HepG2 (cell line): ENCODE measurements at regions not wholly inside any gene's neighbourhood (a gene's known extent, or its start where the extent isn't known, plus 50 kb on each side); places are given as distances from the start of the nearest gene placed in this dataset.

Source experiments
- ESRRA ChIP-seq: sonication (generic); formaldehyde crosslinking; IDR thresholded peaks from 2 replicates; pipeline ENCODE4 v1.5.1; 2020; ENCODE audit warnings: mild to moderate bottlenecking, low read depth, missing genetic modification reagents
- ISL2 ChIP-seq: sonication (generic); formaldehyde crosslinking; IDR thresholded peaks from 2 replicates; pipeline ENCODE4 v1.5.0; 2020; ENCODE audit warnings: missing genetic modification reagents
- MXI1 ChIP-seq: IDR thresholded peaks from 3 replicates; pipeline ENCODE4 v1.6.1; 2012; ENCODE audit warnings: low read depth, low read length, inconsistent platforms, borderline replicate concordance
- MYNN ChIP-seq: sonication (generic); formaldehyde crosslinking; IDR thresholded peaks from 2 replicates; pipeline ENCODE4 v1.4.0; 2020; ENCODE audit warnings: mild to moderate bottlenecking, low read depth, missing genetic modification reagents
- NFE2 ChIP-seq: sonication (generic); formaldehyde crosslinking; IDR thresholded peaks from 2 replicates; pipeline ENCODE4 v1.4.0; 2020; ENCODE audit warnings: missing genetic modification reagents
- NFIB ChIP-seq: sonication (generic); formaldehyde crosslinking; IDR thresholded peaks from 2 replicates; pipeline ENCODE4 v1.9.0; 2021; ENCODE audit warnings: missing genetic modification reagents, mild to moderate bottlenecking, borderline replicate concordance
- PRPF4 ChIP-seq: fragments of 200-400 bp; formaldehyde crosslinking; IDR thresholded peaks from 2 replicates; pipeline ENCODE4 v1.6.1; 2016; ENCODE audit warnings: low read length, low read depth; ENCODE audit not compliant: poor library complexity, severe bottlenecking
- TMF1 ChIP-seq: sonication (generic); formaldehyde crosslinking; IDR thresholded peaks from 2 replicates; pipeline ENCODE4 v1.8.1; 2022; ENCODE audit warnings: low read depth, missing genetic modification reagents
- ZNF446 ChIP-seq: sonication (generic); formaldehyde crosslinking; IDR thresholded peaks from 2 replicates; pipeline ENCODE4 v1.5.0; 2020; ENCODE audit warnings: mild to moderate bottlenecking, missing genetic modification reagents
- ZNF484 ChIP-seq: sonication (generic); formaldehyde crosslinking; IDR thresholded peaks from 2 replicates; pipeline ENCODE4 v1.5.1; 2020; ENCODE audit warnings: mild to moderate bottlenecking, low read depth, missing genetic modification reagents, borderline replicate concordance
- ZNF644 ChIP-seq: IDR thresholded peaks from 2 replicates; pipeline ENCODE4 v1.6.1; 2016; ENCODE audit warnings: low read depth
- ZNF709 ChIP-seq: sonication (generic); formaldehyde crosslinking; IDR thresholded peaks from 2 replicates; pipeline ENCODE4 v1.5.0; 2020; ENCODE audit warnings: mild to moderate bottlenecking, missing genetic modification reagents
- ZSCAN31 ChIP-seq: sonication (generic); formaldehyde crosslinking; IDR thresholded peaks from 2 replicates; pipeline ENCODE4 v1.5.0; 2020; ENCODE audit warnings: low read depth, mild to moderate bottlenecking, missing genetic modification reagents
- TF ChIP-seq, protein P1 (sequence below): sonication (generic); formaldehyde crosslinking; IDR thresholded peaks from 2 replicates; pipeline ENCODE4 v1.5.1; 2020; ENCODE audit warnings: mild to moderate bottlenecking, missing genetic modification reagents
- TF ChIP-seq, protein P2 (sequence below), 2 experiments: sonication (generic) in 1 of 2; formaldehyde crosslinking in 1 of 2; IDR thresholded peaks; 2 replicates each; pipeline versions ENCODE4 v1.5.1 to v1.6.1; 2011 to 2020; ENCODE audit warnings: borderline replicate concordance in 1 of 2, low read depth in 1 of 2, low read length in 1 of 2, mild to moderate bottlenecking in 1 of 2, missing genetic modification reagents in 1 of 2, moderate library complexity in 1 of 2
- TF ChIP-seq, protein P3 (sequence below): sonication (generic); formaldehyde crosslinking; IDR thresholded peaks from 2 replicates; pipeline ENCODE4 v1.8.0; 2022; ENCODE audit warnings: mild to moderate bottlenecking, missing genetic modification reagents, moderate library complexity
- TF ChIP-seq, protein P4 (sequence below): sonication (generic); formaldehyde crosslinking; IDR thresholded peaks from 2 replicates; pipeline ENCODE4 v1.4.0; 2020; ENCODE audit warnings: missing genetic modification reagents
- TF ChIP-seq, protein P5 (sequence below): sonication (generic); formaldehyde crosslinking; IDR thresholded peaks from 2 replicates; pipeline ENCODE4 v1.4.0; 2020; ENCODE audit warnings: mild to moderate bottlenecking, missing genetic modification reagents
- TF ChIP-seq, protein P6 (sequence below): sonication (generic); formaldehyde crosslinking; IDR thresholded peaks from 2 replicates; pipeline ENCODE4 v1.4.0; 2020; ENCODE audit warnings: mild to moderate bottlenecking, missing genetic modification reagents

DNA sequence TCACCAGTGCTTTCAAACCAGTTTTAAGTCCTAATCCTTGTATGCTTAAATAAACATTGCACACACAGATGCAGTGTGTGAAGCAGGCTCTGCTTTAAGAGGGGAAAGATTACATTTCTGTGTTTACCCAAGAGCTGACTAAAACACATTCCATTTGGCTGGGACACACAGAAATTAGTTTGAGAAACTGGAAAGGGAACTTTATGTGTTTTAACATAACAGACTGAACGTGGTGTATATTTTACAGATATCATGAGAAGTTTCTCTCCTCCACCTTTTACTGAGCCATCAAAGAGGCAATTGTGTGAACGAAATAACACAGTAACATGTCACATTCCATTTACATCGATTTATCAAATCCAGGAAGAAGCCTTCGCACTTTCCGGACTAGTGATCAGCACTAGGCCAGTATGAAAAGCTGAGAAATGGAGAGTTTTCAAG, 121.8 kb downstream of the MAIP1 start (continued):
- TF ChIP-seq, protein P1, sequence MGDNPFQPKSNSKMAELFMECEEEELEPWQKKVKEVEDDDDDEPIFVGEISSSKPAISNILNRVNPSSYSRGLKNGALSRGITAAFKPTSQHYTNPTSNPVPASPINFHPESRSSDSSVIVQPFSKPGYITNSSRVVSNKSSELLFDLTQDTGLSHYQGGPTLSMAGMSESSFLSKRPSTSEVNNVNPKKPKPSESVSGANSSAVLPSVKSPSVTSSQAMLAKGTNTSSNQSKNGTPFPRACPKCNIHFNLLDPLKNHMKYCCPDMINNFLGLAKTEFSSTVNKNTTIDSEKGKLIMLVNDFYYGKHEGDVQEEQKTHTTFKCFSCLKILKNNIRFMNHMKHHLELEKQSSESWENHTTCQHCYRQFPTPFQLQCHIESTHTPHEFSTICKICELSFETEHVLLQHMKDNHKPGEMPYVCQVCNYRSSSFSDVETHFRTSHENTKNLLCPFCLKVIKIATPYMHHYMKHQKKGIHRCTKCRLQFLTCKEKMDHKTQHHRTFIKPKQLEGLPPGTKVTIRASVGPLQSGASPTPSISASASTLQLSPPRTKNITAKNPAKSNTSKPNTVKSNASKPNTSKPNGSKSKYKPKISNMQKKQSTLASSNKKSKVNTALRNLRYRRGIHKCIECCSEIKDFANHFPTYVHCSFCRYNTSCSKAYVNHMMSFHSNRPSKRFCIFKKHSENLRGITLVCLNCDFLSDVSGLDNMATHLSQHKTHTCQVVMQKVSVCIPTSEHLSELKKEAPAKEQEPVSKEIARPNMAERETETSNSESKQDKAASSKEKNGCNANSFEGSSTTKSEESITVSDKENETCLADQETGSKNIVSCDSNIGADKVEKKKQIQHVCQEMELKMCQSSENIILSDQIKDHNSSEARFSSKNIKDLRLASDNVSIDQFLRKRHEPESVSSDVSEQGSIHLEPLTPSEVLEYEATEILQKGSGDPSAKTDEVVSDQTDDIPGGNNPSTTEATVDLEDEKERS (CRISPR knock-in tag): peak; percentile 42; the same call in 1 of the 2 replicates
- no peak for TF ChIP-seq ZSCAN31 (CRISPR knock-in tag)
- peak; percentile 72; the same call in 1 of the 2 replicates for TF ChIP-seq ZNF644 (CRISPR knock-in tag)
- TF ChIP-seq, protein P2, sequence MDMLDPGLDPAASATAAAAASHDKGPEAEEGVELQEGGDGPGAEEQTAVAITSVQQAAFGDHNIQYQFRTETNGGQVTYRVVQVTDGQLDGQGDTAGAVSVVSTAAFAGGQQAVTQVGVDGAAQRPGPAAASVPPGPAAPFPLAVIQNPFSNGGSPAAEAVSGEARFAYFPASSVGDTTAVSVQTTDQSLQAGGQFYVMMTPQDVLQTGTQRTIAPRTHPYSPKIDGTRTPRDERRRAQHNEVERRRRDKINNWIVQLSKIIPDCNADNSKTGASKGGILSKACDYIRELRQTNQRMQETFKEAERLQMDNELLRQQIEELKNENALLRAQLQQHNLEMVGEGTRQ (IDR thresholded peaks at IDR 0.05; ENCODE audit: low read depth, low read length): no peak
- TF ChIP-seq, protein P2 (CRISPR knock-in tag; IDR thresholded peaks at IDR 0.05; ENCODE audit: borderline replicate concordance): no peak
- TF ChIP-seq ISL2 (CRISPR knock-in tag): peak; percentile 88
- no peak for TF ChIP-seq NFIB (CRISPR knock-in tag)
- TF ChIP-seq MYNN (CRISPR knock-in tag): no peak
- TF ChIP-seq, protein P3, sequence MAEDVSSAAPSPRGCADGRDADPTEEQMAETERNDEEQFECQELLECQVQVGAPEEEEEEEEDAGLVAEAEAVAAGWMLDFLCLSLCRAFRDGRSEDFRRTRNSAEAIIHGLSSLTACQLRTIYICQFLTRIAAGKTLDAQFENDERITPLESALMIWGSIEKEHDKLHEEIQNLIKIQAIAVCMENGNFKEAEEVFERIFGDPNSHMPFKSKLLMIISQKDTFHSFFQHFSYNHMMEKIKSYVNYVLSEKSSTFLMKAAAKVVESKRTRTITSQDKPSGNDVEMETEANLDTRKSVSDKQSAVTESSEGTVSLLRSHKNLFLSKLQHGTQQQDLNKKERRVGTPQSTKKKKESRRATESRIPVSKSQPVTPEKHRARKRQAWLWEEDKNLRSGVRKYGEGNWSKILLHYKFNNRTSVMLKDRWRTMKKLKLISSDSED (CRISPR knock-in tag): no peak
- TF ChIP-seq, protein P4, sequence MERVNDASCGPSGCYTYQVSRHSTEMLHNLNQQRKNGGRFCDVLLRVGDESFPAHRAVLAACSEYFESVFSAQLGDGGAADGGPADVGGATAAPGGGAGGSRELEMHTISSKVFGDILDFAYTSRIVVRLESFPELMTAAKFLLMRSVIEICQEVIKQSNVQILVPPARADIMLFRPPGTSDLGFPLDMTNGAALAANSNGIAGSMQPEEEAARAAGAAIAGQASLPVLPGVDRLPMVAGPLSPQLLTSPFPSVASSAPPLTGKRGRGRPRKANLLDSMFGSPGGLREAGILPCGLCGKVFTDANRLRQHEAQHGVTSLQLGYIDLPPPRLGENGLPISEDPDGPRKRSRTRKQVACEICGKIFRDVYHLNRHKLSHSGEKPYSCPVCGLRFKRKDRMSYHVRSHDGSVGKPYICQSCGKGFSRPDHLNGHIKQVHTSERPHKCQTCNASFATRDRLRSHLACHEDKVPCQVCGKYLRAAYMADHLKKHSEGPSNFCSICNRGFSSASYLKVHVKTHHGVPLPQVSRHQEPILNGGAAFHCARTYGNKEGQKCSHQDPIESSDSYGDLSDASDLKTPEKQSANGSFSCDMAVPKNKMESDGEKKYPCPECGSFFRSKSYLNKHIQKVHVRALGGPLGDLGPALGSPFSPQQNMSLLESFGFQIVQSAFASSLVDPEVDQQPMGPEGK (CRISPR knock-in tag): peak; percentile 48; the same call in 1 of the 2 replicates
- no peak for TF ChIP-seq PRPF4
- TF ChIP-seq ESRRA: 0 out of 2 replicates have a peak, but pooled peaks have one; percentile 29
- TF ChIP-seq ZNF446 (CRISPR knock-in tag): no peak
- no peak for TF ChIP-seq TMF1 (CRISPR knock-in tag)
- TF ChIP-seq, protein P5, sequence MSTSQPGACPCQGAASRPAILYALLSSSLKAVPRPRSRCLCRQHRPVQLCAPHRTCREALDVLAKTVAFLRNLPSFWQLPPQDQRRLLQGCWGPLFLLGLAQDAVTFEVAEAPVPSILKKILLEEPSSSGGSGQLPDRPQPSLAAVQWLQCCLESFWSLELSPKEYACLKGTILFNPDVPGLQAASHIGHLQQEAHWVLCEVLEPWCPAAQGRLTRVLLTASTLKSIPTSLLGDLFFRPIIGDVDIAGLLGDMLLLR (CRISPR knock-in tag): no peak
- TF ChIP-seq NFE2: no peak
- TF ChIP-seq, protein P6, sequence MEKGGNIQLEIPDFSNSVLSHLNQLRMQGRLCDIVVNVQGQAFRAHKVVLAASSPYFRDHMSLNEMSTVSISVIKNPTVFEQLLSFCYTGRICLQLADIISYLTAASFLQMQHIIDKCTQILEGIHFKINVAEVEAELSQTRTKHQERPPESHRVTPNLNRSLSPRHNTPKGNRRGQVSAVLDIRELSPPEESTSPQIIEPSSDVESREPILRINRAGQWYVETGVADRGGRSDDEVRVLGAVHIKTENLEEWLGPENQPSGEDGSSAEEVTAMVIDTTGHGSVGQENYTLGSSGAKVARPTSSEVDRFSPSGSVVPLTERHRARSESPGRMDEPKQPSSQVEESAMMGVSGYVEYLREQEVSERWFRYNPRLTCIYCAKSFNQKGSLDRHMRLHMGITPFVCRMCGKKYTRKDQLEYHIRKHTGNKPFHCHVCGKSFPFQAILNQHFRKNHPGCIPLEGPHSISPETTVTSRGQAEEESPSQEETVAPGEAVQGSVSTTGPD (CRISPR knock-in tag): no peak
- TF ChIP-seq ZNF709 (CRISPR knock-in tag): no peak; the same call in 1 of the 2 replicates
- no peak for TF ChIP-seq ZNF484 (CRISPR knock-in tag)
- 0 out of 3 replicates have a peak, but pooled peaks have one; percentile 22 for TF ChIP-seq MXI1
